Esophagus (tissue), 2 donors: ENCODE measurements at regions not wholly inside any gene's neighbourhood (a gene's known extent, or its start where the extent isn't known, plus 50 kb on each side); places are given as distances from the start of the nearest gene placed in this dataset.

Experiments
- H3K27ac ChIP-seq, 2 donors: one replicate each; pipeline ENCODE4 v1.5.1; 2013; ENCODE audit warnings: low read depth in 2 of 2, mild to moderate bottlenecking in 2 of 2, inconsistent platforms in 1 of 2, low read length in 1 of 2, moderate library complexity in 1 of 2
- H3K27me3 ChIP-seq, 2 donors: one replicate each; pipeline ENCODE4 v1.6.1; 2013; ENCODE audit warnings: low read length in 2 of 2, control low read depth in 1 of 2, mild to moderate bottlenecking in 1 of 2; ENCODE audit not compliant: insufficient read depth in 2 of 2, control insufficient read depth in 1 of 2
- H3K36me3 ChIP-seq, 2 donors: one replicate each; pipeline ENCODE4 v1.6.1; 2013; ENCODE audit warnings: low read length in 1 of 2; ENCODE audit not compliant: control insufficient read depth in 2 of 2, insufficient read depth in 2 of 2
- H3K4me1 ChIP-seq, 2 donors: one replicate each; pipeline ENCODE4 v1.6.1; 2013; ENCODE audit warnings: low read length in 1 of 2; ENCODE audit not compliant: control insufficient read depth in 2 of 2, insufficient read depth in 2 of 2
- H3K4me3 ChIP-seq, 2 donors: one replicate each; pipeline ENCODE4 v1.5.1; 2013; ENCODE audit warnings: low read length in 2 of 2, mild to moderate bottlenecking in 2 of 2, low read depth in 1 of 2, moderate library complexity in 1 of 2
- H3K9me3 ChIP-seq, 2 donors: one replicate each; pipeline ENCODE4 v1.6.1; 2013; ENCODE audit warnings: mild to moderate bottlenecking in 2 of 2, low read depth in 1 of 2, low read length in 1 of 2, moderate library complexity in 1 of 2; ENCODE audit not compliant: control insufficient read depth in 2 of 2, insufficient read depth in 1 of 2
- WGBS, 2 donors: extraction: QIAGEN DNeasy Blood & Tissue Kit; methylation state at CpG; one replicate each; pipeline ENCODE4 v1.1.7; 2013; 5-methylcytosine and 5-hydroxymethylcytosine counted together
- donor health status: healthy with polysubstance abuse.
- donor health status: Bipolar disorder and iron deficiency.

- Histone ChIP-seq H3K27me3 (no peaks in the 10 kb centered on the region), H3K4me1 (no peaks in the 10 kb centered on the region), H3K4me3 (no peak overlapping the region), H3K36me3 (no peaks in the 10 kb centered on the region), H3K27ac (no peak overlapping the region), H3K9me3 (no peaks in the 10 kb centered on the region)
These were observed 345.9 kb downstream of the MSX2 start for GRCh38 chr5:175070283-175070682.

- Histone ChIP-seq H3K27me3 (no peaks in the 10 kb centered on the region), H3K27ac (no peak overlapping the region), H3K4me1 (no peaks in the 10 kb centered on the region), H3K36me3 (no peaks in the 10 kb centered on the region), H3K9me3 (no peaks in the 10 kb centered on the region), H3K4me3 (no peak overlapping the region)
- 61 to 65% methylated on average over 2 of the region's 2 CpGs for WGBS, 2 donors
These were observed 335.9 kb downstream of the MSX2 start for GRCh38 chr5:175060257-175060656.

- H3K36me3 ChIP-seq: no peaks in the 10 kb centered on the region
- no peak overlapping the region for H3K4me3 ChIP-seq
- no peaks in the 10 kb centered on the region for H3K9me3 ChIP-seq
- 15% methylated on average over 22 of the region's 22 CpGs for WGBS, 2 donors
- H3K27me3 ChIP-seq: no peaks in the 10 kb centered on the region
- no peaks in the 10 kb centered on the region for H3K4me1 ChIP-seq
- no peak overlapping the region for H3K27ac ChIP-seq
These were observed 335.4 kb downstream of the MSX2 start for GRCh38 chr5:175059687-175060211.

GRCh38 chr5:175056831-175057230 lies 332.4 kb downstream of the MSX2 start:
- no peaks in the 10 kb centered on the region for H3K4me1 ChIP-seq
- H3K27ac ChIP-seq: no peak overlapping the region
- no peaks in the 10 kb centered on the region for H3K9me3 ChIP-seq
- 72 to 83% methylated on average over 4 of the region's 4 CpGs for WGBS, 2 donors
- H3K4me3 ChIP-seq: no peak overlapping the region
- no peaks in the 10 kb centered on the region for H3K27me3 ChIP-seq
- H3K36me3 ChIP-seq: no peaks in the 10 kb centered on the region

GRCh38 chr5:175054243-175054642 lies 329.9 kb downstream of the MSX2 start:
- H3K27ac ChIP-seq: no peak overlapping the region
- no peaks in the 10 kb centered on the region for H3K36me3 ChIP-seq
- no peaks in the 10 kb centered on the region for H3K4me1 ChIP-seq
- H3K27me3 ChIP-seq: no peaks in the 10 kb centered on the region
- H3K9me3 ChIP-seq: no peaks in the 10 kb centered on the region
- WGBS, 2 donors: 65 to 73% methylated on average over 3 of the region's 3 CpGs
- H3K4me3 ChIP-seq: no peak overlapping the region

DNA sequence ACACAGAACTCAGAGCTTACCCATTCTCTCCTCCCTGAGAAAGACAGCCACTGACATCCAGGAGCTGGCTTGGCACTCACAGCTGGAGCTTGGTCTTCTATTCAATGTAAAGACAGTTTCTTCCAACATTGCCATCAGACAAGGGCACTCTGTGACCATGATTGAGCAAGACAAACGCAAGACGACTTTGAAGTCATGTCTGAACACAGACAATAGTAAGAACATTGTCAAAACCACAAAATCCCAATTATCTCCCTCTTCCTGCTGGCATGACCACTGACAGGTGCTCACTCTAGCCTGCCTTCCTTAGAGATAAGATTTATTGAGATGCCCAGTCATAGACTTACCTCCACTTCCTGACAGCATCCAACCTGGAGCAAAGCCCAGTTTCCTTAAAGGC lies 328.0 kb downstream of the MSX2 start:
- H3K36me3 ChIP-seq: no peaks in the 10 kb centered on the region
- H3K27ac ChIP-seq: no peak overlapping the region
- H3K27me3 ChIP-seq: no peaks in the 10 kb centered on the region
- H3K4me1 ChIP-seq: no peaks in the 10 kb centered on the region
- 40 to 56% methylated on average over 2 of the region's 2 CpGs for WGBS, 2 donors
- H3K4me3 ChIP-seq: no peak overlapping the region
- no peaks in the 10 kb centered on the region for H3K9me3 ChIP-seq

DNA sequence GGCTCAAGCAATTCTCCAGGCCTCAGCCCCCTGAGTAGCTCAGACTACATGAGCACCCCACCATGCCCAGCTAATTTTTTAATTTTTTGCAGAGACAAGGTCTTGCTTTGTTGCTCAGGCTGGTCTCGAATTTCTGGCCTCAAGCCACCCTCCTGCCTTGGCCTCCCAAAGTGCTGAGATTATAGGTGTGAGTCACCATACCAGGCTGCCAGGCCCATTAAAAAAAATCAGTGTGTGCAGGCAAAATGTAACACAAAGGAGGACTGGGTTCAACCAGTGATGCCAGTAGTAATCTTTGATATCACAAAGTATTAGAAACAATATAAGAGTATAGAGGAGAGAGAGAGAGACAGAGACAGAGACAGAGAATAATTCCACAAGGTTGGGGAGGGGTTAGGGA lies 322.7 kb downstream of the MSX2 start:
- WGBS, 2 donors: 26 to 40% methylated on average over 1 of the region's 1 CpG
- Histone ChIP-seq H3K4me3 (no peak overlapping the region), H3K36me3 (no peaks in the 10 kb centered on the region), H3K9me3 (no peaks in the 10 kb centered on the region), H3K27ac (no peak overlapping the region), H3K4me1 (no peaks in the 10 kb centered on the region), H3K27me3 (no peaks in the 10 kb centered on the region)

DNA sequence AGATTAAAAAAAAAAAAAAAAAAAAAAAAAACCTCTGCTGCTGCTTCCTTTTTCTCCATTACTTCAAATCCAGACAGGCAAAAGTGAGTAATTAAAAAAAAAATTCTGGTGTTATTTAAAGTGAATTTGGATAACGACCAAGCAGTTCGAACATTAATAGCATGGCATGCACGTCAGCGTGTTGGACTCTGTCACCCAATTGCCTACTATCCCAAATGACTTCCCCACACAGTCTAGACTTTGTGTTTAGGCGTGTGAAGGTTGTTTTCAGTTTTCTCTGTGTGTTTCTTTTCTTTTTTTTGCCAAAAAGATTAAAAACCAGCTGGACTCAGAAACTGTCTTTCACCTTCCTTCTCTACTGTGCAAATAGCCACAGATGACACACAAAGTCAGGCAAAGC lies 321.4 kb downstream of the MSX2 start:
- Histone ChIP-seq H3K4me3 (no peak overlapping the region), H3K27ac (no peak overlapping the region), H3K4me1 (no peaks in the 10 kb centered on the region), H3K36me3 (no peaks in the 10 kb centered on the region), H3K27me3 (no peaks in the 10 kb centered on the region), H3K9me3 (no peaks in the 10 kb centered on the region)
- WGBS, 2 donors: 41 to 64% methylated on average over 5 of the region's 5 CpGs

- Histone ChIP-seq H3K27ac (no peak overlapping the region), H3K36me3 (no peaks in the 10 kb centered on the region), H3K4me3 (no peak overlapping the region), H3K9me3 (no peaks in the 10 kb centered on the region), H3K4me1 (no peaks in the 10 kb centered on the region), H3K27me3 (no peaks in the 10 kb centered on the region)
- 98% methylated on average over 2 of the region's 2 CpGs for WGBS, 2 donors
These were observed 313.4 kb downstream of the MSX2 start for GRCh38 chr5:175037820-175038219.

GRCh38 chr5:175035882-175036533 lies 311.6 kb downstream of the MSX2 start:
- Histone ChIP-seq H3K4me3 (no peak overlapping the region), H3K9me3 (no peaks in the 10 kb centered on the region), H3K27ac (no peak overlapping the region), H3K36me3 (no peaks in the 10 kb centered on the region), H3K4me1 (no peaks in the 10 kb centered on the region), H3K27me3 (no peaks in the 10 kb centered on the region)
- WGBS, 2 donors: 42 to 48% methylated on average over 1 of the region's 1 CpG
